ENCODE measurements at regions not wholly inside any gene's neighbourhood (a gene's known extent, or its start where the extent isn't known, plus 50 kb on each side); places are given as distances from the start of the nearest gene placed in this dataset.

DNA sequence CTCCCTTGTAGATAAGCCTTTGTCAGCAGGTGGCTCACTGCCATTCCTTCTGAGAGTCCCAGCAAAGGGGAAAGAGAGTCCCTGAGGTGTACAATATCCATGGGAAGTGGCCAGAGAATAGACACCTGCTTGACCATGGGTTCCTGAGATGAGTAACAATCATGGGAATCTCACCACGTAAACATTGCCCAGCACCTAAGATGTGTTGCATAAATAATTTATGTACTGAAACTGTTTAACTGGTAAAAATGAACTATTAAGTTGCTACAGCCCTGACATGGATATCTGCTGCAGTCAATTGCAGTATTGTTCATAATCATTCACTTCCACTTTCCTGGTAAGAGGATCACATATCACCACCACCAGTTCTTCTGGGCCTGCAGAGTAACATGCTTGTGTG lies 123.8 kb upstream of the INHBA start:
- no peak for DNase-seq

DNA sequence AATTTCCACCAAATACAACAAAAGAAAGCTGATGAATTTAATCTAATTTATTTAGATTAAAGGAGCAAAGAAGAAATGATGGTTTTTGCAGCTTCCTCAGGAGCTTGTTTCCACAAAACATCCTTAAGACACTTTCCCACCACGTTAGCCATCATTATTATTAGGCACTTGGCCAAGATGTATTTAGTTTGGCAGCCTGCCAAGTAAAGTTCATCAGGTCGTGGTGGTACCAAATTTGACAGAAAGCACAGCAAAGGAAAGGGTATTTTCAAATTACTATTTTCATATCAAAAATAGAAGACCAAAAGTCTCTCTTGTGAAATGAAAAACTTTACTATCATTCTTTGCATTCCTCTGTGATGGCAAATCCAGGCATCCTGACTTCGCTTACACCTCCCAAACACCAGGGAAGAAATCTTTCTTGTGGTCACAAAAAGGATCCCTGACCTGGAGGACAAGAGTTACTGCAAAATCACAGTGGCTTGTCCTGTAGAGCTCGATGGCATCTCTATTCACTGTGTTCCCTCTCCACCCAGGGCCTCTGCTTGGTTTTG lies 123.1 kb upstream of the INHBA start:
- DNase-seq: no peak

DNA sequence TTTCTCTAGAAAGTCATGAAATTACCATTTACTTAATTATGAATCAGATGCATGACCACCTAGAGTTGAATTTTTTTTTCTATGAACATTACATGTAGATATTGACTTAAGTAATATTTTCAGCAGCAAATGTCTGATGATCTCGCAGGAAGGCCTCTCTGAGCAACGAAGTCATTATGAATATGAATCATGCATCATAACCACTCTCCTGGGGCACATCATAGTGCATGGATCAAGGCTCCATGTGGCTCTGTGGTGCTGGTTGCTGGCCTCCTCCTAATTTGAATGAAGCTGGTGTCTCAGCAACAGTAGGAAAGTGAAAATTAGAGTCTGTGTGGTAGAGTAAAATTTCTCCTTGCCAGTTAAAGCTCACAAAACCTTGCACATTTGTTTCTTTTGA lies 121.4 kb upstream of the INHBA start:
- DNase-seq: no peak

DNA sequence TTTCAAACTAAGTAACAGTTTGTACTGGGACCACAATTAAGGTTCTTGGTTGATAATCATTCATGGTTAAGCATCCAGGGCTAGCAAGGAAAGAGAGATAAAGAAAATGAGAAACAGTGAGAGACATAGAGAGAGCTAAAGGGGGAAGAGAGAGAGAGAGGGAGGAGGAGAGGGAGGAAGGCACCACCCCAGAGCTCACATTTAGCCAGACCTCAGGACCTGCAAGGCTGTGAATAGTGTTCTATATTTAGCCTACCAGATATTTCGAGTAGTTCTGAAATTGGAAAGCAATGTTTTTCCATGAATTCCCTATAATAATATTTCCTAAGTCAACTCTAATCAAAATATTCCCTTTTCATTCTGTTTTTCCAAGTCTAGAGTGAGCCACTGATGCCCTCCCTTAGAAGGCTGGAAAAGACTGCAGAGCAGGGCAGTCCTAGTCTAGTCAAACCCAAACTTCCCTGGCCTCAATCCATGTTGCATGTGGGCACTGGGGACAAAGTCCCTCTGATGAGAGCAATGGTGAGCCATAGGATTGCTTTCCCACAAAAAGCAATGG lies 119.4 kb upstream of the INHBA start:
- DNase-seq: no peak

DNA sequence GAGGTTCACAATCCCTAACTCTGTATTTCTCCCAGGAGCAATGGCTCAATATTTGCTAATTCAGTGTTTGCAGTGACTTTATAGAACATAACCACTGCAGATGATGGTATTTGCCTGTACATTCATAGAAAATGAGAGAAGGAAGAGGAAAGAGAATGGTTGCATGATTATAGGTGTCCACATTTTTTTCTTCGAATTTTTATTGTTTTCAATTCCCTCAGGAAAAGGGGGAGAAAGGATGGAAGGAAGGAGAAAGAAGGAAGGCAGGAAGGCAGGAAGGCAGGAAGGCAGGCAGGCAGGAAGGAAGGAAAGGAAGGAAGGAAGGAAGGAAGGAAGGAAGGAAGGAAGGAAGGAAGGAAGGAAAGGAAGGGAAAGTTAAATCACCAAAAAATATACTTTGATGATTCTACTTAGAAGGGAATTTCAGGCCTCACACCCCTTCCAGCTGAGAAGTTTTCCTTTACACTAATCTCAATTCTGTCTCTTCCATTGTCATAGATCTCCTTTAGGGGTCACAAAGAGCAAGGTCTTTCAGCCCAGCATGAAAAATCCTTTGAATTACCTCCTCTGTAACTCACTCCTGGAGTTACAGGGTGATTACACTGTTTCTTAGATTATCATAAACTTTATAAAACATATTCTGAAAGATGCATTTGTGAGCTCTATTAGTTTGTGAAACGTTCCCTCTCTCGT lies 118.8 kb upstream of the INHBA start:
- no peak for DNase-seq

DNA sequence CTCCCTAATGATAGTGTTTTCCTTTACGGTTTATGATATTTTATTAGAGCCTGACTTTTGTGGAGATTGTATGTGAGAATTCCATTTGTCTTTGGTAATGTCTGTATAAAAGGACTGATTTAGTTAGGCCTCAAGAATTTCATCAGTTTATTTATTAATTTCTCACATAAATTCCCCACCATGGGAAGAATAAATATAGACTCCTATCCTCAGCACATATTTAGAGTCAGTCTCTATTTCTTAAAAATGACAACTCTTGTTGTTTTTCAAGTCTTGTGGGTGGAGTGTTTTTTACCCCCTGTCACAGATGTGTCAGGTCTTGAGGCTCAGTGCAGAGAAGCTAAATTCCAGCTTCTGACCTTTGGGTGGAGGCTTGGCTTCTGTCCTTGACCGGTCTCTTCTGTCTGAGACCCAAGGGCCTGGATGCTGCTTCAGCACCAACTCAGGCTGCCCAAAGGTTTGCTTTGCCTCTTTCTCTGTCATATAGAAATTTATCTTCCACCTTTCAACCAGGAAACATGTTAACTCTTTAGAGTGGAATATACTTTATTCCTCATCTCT lies 117.3 kb upstream of the INHBA start:
- DNase-seq: no peak

DNA sequence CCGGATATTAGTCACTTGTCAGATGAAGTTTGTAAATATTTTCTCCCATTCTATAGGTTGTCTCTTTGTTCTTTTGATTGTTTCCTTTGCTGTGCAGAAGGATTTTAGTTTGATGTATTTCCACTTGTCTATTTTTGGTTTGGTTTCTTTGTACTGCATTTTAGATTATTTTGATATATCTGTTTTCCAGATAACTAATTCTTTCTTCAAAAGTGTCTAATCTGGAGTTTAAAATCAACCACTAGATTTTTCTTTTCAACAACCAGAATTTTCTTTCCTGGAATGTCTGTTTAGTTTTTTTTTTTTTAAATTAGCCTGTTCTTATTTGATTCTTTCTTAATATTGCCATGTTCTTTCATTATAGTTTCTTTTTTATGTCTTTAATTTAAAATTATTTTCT lies 116.8 kb upstream of the INHBA start:
- DNase-seq: no peak

DNA sequence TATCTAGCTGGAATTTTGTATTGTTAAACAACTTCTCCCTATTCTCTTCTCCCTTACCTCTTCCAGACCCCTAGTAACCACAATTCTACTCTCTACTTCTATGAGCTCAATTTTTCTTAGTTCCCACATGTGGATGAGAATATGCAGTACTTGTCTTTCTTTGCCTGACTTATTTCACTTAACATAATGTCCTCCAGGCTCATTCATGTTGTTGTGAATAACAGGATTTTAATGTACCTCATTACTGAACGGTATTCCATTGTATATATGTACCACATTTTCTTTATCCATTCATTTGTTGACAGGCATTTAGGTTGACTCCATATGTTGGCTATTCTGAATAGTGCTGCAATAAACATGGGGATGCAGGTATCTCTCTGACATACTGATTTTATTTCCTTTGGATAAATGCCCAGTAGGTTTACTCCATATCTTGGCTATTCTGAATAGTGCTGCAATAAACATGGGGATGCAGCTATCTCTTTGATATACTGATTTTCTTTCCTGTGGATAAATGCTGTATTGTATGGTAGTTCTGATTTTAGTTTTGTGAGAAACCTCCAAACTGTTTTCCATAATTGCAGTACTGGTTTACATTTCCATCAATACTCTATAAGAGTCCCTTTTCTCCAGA lies 116.0 kb upstream of the INHBA start:
- DNase-seq: no peak

DNA sequence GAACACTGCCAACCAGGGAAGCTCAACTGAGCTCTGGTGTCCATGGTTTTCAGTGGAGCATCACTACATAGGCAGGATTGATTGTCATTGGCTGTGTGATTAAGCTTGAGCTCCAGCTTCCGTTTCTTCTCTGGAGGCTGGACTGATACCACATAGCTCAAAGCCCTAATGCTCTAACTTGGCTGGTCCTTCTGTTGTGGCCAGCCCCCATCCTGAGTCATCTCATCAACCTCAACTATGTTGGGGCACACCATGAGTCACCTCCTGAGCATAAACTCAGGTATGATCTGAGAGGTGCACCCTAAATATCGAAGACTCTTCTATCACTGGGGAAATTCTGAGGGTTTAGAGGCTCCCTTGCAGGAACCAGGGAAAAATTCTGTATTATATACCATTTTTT lies 114.5 kb upstream of the INHBA start:
- DNase-seq: no peak

DNA sequence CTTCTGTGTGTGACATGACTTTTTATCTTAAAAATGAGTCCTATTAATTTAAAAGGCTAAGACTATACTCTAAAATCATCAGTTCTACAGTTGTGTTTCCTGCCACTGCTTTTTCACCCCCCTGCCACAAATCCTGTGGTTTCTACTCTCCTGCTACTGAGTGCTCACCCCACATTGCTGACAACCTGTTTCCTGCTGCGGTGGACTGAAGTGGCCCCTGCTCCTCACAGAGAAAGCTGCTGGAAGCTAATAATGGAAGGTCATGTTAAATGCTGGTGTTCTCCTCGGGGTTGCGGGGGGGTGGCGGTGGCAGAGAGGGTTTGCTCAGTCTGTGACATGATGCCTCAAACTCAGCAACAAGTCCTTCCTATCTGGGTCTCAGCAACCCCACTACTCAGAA lies 113.2 kb upstream of the INHBA start:
- DNase-seq: no peak

DNA sequence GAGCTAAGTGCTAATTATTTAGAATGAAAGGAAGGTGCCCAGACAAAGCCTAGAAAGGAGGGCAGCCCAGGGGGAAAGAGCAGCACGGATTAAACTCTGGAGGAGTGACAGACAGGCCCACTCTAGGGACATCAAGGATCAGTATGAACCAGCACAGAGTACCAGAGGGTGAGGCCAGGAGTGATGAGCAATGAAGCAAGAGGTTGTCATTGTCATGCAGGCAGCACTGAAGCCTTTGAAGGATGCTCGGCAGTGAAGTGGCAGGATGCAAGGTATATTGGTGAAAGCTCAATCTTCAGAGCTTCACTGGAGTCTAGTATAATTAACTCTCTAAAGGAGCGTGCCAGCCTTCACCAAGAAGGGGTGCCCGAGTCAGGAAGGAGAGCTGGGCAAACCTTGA lies 112.0 kb upstream of the INHBA start:
- no peak for DNase-seq

DNA sequence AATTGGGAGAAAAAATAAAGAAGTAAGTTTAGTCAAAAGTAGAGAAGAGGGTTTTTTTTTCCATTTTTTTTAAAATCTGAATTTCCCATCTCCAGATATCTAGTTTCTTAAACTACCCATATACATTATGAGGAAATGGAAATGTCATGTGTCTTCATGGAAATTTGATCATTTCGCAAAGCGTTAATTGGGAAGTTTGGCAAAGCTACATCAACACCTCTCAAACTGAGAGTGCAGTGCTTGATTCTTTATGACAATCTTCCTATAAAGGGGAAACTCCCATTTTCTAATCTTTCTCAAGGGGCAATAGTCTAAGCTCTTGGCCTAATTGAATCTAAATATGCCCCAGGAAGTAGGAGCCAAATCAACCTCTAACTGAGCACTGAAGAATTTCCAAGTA lies 110.4 kb upstream of the INHBA start:
- DNase-seq: no peak

DNA sequence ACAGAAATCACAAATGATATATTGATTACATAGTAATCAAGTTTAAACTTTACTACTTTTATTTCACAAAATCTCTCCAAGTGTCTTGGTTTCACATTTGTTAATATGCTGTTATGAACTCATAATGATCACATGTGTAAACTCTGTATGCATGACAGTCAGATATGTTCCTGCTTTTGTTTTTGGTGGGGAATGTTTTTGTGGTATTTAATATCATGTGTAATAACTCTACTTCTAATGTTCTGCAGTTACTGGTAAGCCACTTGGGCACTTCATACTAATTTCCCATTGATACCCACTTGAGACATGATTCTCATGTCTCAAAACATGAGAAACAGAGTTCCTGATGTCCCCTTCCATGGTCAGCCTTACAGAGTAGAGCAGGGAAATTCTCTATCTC lies 109.1 kb upstream of the INHBA start:
- no peak for DNase-seq

DNA sequence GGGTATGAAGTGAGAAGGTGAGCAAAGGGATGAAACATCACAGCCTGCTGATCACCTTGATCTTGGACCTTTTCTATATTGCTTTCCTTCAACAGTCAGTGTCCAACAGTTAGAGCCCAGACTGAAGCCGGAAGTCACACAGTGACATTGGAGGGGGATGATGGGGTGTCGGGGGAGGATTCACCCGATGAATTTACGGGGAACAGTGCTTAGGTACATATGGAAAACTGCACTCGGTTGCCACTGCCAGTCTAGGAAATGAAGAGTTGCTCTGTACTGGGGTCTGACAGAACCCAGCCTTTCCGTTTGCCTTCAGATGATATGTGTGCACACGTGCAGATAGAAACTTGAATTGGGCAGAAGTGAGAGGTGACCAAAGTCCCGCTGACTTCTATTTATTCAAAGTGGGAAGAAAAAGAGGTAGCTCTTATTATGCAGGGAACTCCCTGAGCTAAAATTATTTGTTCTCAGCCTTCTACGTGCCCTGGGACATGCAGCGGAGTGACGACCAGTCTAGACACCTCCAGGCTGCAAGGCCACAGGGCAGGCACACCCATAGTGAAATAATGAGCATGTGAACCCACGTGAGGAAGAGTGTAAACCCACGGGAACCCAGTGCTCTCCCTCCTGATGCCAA lies 107.2 kb upstream of the INHBA start:
- DNase-seq: no peak

DNA sequence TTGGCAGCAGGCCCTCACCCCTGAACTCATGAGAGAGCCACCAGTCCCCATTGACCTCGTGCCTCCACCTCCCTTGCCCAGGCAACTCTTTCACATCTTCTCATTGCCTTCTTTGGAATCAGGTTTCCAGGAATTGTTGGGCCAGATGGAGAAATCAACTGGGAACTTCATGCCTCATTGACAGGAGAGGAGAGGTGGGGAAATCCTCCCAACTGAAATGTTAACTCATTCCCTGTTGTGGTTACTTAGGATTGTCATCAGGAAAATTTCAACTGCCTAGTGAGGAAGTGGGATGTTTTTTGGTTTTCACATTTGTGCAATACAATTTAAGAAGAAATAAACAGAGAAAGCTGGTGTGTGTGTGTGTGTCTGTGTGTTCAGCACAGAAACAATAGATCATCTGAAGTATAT lies 106.6 kb upstream of the INHBA start:
- no peak for DNase-seq

DNA sequence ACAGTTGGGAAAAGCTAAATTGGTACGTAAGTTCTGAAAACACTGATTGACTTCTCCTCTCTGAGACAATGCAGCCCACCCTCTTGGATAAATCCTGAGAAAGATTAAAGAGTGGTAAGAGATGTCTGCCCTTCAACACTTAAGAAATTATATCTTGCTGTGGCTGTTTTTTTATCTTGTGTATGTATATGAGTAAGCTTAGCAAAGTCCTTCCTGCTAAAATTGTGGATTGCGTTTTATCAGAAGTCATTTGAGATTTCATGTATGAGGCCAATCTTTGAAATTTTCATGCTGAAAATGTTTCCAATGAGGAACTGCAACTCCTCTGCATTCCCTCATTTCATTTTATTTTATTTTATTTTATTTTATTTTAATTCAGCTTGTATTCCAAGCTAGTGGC lies 106.2 kb upstream of the INHBA start:
- no peak for DNase-seq

DNA sequence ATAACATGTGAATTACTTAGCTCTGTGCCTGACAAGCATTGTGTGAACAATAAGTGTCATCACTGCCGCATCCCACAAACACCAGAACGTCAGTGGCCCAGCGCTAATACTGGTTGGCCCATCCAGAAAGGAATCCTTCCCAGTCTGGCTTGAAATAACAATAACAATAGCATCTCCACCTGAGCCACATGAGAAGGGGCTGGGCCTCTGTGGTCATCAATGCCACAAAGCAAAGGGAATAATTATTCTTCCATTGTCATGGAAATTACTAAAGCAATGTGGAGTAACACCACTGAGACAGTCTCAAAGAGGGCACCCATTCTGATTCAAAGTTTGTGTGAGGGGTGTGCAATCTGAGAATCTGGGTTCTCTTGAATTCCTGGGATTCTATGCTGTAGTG lies 105.7 kb upstream of the INHBA start:
- DNase-seq: no peak

DNA sequence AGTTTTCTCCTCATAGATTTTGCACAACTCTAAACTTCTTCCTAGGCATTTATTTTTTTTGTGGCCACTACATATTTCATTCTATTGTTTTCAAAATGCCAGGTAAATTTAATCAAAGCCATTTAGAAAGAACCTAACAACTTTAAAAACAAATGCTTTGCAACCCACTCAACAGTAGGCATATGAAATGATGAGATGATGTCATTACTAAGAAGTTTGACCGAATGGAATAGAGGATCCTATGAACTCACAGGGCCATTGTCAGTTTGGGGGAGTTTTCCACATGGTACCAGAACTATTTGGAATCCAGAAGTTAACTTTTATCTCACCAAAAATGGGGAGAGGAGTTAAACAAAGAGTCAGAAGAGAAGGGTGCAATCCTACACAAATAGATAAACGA lies 100.7 kb upstream of the INHBA start:
- no peak for DNase-seq

DNA sequence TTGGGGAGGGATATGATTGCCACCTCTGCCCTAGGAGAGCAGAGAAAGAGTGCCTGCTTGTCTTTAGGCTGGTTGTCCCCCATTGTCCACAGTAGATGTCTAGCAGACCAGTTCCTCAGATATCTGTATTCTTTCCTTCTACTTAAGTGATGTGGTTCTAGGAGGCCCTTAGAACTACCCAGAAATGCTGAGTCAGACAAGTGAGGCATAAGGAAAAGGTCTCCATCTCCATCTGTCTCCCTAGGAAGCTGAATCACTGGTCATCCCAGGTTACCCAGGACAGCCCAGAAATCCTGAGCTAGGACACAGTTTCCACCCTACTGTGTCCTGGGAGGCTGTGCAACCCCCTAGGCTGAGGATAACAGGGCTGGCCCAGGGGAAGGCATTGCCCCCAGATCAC lies 93.4 kb upstream of the INHBA start:
- no peak for DNase-seq

DNA sequence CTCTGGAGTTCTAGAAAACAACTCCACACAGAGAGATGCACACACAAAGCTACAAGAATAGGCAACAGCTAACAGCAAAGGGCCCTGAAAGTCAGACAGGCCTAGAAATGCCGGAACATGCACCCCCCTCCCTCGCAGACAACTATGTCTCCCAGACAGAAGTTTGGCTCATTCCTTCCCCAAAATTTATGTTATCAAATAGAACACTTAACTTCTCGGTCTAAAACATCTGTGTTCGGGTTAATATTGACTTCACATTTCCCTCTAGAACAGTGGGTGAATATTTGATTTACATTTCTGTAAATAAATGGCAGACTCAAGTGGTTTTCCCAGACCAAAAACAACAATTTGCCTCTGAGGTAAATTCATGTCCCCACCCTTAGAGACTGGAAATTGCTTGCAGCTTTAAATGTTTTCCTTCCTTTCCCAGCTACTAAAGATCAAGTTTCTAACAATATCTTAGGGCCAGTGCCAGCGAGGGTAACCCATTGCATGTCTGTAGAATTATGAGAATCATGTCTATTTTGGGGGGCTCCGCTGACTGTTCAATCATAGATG lies 92.5 kb upstream of the INHBA start:
- DNase-seq: no peak

DNA sequence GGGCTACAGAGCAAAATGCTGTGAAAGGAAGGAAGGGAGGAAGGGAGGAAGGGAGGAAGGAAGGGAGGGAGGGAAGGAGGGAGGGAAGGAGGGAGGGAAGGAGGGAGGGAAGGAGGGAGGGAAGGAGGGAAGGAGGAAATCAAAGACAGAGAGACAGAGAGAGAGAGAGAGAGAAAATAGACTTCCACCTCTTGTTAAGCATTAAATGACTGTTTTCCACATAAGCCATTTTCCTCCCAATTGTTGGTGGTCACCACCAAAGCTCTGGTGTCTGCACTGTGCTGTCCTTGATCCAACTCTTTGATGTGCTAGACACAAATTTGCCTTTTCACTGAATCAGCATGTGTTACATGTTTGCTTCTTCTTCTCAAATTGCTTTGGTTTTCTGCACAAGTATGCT lies 90.7 kb upstream of the INHBA start:
- DNase-seq: no peak

DNA sequence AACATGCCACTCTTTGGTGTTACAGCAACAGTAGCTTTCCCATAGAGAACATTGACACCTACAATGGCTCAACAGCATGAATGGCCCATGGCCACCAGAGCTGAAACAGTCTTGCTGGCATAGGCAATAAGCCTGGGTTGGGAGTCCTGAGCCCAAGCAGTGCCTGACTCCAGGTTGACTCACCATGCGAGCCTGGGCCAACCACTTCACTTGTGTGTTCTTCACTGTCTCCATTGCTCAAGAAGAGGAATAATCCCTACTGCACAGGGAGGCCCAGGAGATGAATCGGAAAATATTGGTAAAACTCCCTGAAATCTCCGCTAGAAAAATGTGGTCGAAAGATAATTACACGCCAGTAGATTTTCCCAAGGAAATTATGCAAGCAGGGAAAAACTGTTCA lies 89.2 kb upstream of the INHBA start:
- DNase-seq: no peak

DNA sequence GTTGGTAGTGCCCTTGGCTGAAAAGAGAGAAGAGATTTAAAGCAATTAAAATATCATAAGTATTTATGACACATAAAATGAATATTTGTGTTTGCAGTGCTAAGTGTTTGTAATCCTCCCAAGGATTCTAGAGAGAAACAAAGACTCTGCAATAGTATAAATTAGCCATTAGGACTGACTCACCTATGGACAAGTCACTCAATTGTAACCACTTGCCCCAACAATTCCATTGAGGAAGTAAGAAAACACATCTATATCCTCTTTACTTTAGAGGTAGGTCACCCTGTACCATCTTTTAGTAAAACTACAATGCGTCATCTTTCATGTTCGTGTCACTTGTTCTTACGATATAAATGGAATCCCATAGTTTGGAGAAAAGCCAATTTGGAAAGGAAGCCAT lies 85.7 kb upstream of the INHBA start:
- no peak for DNase-seq
